Chondrocyte (in vitro differentiated cells): ENCODE measurements at regions not wholly inside any gene's neighbourhood (a gene's known extent, or its start where the extent isn't known, plus 50 kb on each side); places are given as distances from the start of the nearest gene placed in this dataset.

ENCODE experiments used
- DNase-seq: peaks from one replicate; pipeline ENCODE4 v3.0.0; 2021; ENCODE audit warnings: mixed read lengths, low spot score
- H3K27ac Mint-ChIP-seq: one replicate; pipeline ENCODE4 v1.8.0; 2021; ENCODE audit warnings: mild to moderate bottlenecking, moderate library complexity, mixed read lengths; ENCODE audit not compliant: unreplicated experiment
- H3K27me3 Mint-ChIP-seq: 2 replicates; pipeline ENCODE4 v1.8.0; 2021; ENCODE audit warnings: low read depth, mixed read lengths
- H3K36me3 Mint-ChIP-seq: 2 replicates; pipeline ENCODE4 v1.8.0; 2021; ENCODE audit warnings: low read depth, mixed read lengths
- H3K4me1 Mint-ChIP-seq: 2 replicates; pipeline ENCODE4 v1.8.0; 2021; ENCODE audit warnings: low read depth, mild to moderate bottlenecking, mixed read lengths
- H3K4me3 Mint-ChIP-seq: one replicate; pipeline ENCODE4 v1.8.0; 2021; ENCODE audit warnings: mild to moderate bottlenecking, moderate library complexity, mixed read lengths; ENCODE audit not compliant: unreplicated experiment
- H3K9me3 Mint-ChIP-seq: 2 replicates; pipeline ENCODE4 v1.8.0; 2021; ENCODE audit warnings: low read depth, mixed read lengths
- TF ChIP-seq, protein P1 (sequence below): fragments of 200-600 bp; sonication (generic); IDR thresholded peaks from 2 replicates; pipeline ENCODE4 v1.5.0; 2021; ENCODE audit warnings: antibody characterized with exemption, mild to moderate bottlenecking, moderate library complexity

- H3K27ac Mint-ChIP-seq: no peak overlapping the region
Measured at GRCh38 chr4:146022541-146022940, 83.9 kb upstream of the ZNF827 start.

DNA sequence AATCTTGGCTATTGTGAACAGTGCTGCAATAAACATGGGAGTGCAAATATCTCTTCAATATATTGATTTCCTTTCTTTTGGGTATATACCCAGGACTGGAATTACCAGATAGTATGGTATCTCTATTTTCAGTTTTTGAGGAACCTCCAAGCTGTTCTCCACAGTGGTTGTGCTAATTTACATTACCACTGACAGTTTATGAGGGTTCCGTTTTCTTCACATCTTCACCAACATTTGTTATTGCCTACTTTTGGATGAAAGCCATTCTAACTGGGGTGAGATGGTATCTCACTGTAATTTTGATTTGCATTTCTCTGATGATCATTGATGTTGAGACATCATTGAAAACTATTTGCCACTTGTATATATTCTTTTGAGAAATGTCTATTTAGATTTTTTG, 79.6 kb upstream of the ZNF827 start:
- Mint-ChIP-seq H3K4me1 (no peaks in the 10 kb centered on the region), H3K27me3 (peaks cover 2% of the 10 kb centered on the region), H3K4me3 (no peak overlapping the region), H3K36me3 (no peaks in the 10 kb centered on the region), H3K27ac (no peak overlapping the region), H3K9me3 (no peaks in the 10 kb centered on the region)
- no peak for DNase-seq
- TF ChIP-seq, protein P1, sequence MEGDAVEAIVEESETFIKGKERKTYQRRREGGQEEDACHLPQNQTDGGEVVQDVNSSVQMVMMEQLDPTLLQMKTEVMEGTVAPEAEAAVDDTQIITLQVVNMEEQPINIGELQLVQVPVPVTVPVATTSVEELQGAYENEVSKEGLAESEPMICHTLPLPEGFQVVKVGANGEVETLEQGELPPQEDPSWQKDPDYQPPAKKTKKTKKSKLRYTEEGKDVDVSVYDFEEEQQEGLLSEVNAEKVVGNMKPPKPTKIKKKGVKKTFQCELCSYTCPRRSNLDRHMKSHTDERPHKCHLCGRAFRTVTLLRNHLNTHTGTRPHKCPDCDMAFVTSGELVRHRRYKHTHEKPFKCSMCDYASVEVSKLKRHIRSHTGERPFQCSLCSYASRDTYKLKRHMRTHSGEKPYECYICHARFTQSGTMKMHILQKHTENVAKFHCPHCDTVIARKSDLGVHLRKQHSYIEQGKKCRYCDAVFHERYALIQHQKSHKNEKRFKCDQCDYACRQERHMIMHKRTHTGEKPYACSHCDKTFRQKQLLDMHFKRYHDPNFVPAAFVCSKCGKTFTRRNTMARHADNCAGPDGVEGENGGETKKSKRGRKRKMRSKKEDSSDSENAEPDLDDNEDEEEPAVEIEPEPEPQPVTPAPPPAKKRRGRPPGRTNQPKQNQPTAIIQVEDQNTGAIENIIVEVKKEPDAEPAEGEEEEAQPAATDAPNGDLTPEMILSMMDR: no peak

More at GRCh38 chr4:146022541-146022940, 83.9 kb upstream of the ZNF827 start:
- H3K9me3 Mint-ChIP-seq: no peaks in the 10 kb centered on the region
- H3K4me1 Mint-ChIP-seq: no peaks in the 10 kb centered on the region
- DNase-seq: no peak
- TF ChIP-seq, protein P1: no peak
- H3K4me3 Mint-ChIP-seq: no peak overlapping the region
- peaks cover 2% of the 10 kb centered on the region for H3K27me3 Mint-ChIP-seq
- no peaks in the 10 kb centered on the region for H3K36me3 Mint-ChIP-seq

- peaks cover 5% of the 10 kb centered on the region for H3K36me3 Mint-ChIP-seq
Measured at GRCh38 chr4:146004730-146005129, 66.1 kb upstream of the ZNF827 start.

GRCh38 chr4:145988628-145989027, 50.0 kb upstream of the ZNF827 start:
- Mint-ChIP-seq H3K27me3 (peaks cover 8% of the 10 kb centered on the region), H3K4me1 (no peaks in the 10 kb centered on the region), H3K4me3 (no peak overlapping the region), H3K27ac (no peak overlapping the region), H3K9me3 (no peaks in the 10 kb centered on the region), H3K36me3 (no peaks in the 10 kb centered on the region)
- TF ChIP-seq, protein P1: no peak
- DNase-seq: no peak

More at GRCh38 chr4:146004730-146005129, 66.1 kb upstream of the ZNF827 start:
- Mint-ChIP-seq H3K9me3 (peaks cover 14% of the 10 kb centered on the region), H3K27me3 (peaks cover 2% of the 10 kb centered on the region), H3K4me1 (no peaks in the 10 kb centered on the region), H3K27ac (no peak overlapping the region), H3K4me3 (no peak overlapping the region)
- no peak for DNase-seq
- TF ChIP-seq, protein P1: no peak
